GM12892 (cell line): ENCODE measurements at regions not wholly inside any gene's neighbourhood (a gene's known extent, or its start where the extent isn't known, plus 50 kb on each side); places are given as distances from the start of the nearest gene placed in this dataset.

Experiments
- DNase-seq: peaks from one replicate; pipeline ENCODE4 v3.0.0; 2011; ENCODE audit not compliant: insufficient read length
- FAIRE-seq: peaks from 2 replicates; lab custom pipeline; 2011; peaks lifted over from hg19 to GRCh38; lab: Jason Lieb, UNC
- POLR2A ChIP-seq: IDR thresholded peaks from 2 replicates; pipeline ENCODE4 v1.6.1; 2011; ENCODE audit warnings: low read depth, low read length, control low read depth
- POLR2AphosphoS5 ChIP-seq: IDR thresholded peaks from 2 replicates; pipeline ENCODE4 v1.6.1; 2011; ENCODE audit warnings: low read depth, low read length, control low read depth
- TAF1 ChIP-seq: IDR thresholded peaks from 2 replicates; pipeline ENCODE4 v1.6.1; 2011; ENCODE audit warnings: low read depth, mild to moderate bottlenecking, control low read depth, low read length, borderline replicate concordance

DNA sequence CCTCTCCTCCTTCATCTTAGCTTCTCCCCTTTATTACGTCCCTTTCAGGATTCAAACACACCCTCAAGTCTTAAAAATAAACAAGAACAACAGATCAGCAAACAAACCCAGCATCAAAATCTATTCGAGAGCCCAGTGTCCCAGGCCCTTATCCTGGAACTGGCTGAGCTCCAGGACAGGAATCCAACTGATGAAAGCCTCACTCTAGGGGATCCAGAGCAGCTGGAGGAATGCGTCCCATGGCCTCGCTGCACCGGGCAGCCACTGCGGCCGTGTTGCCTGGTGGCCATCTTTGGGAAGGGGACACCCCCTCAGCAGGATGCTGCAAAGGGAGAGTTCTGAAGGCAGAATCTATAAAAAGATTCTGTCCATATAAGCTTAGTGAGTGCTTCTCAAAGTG lies 156.5 kb upstream of the BMPER start:
- TF ChIP-seq TAF1 (no peak), POLR2A (no peak), POLR2AphosphoS5 (no peak)
- FAIRE-seq, result no peak

GRCh38 chr7:33750177-33750576 lies 155.2 kb upstream of the BMPER start:
- TF ChIP-seq POLR2A (no peak), POLR2AphosphoS5 (no peak), TAF1 (no peak)
- no peak for FAIRE-seq
- no peak for DNase-seq

More for the DNA sequence above, 156.5 kb upstream of the BMPER start:
- DNase-seq, result no peak

DNA sequence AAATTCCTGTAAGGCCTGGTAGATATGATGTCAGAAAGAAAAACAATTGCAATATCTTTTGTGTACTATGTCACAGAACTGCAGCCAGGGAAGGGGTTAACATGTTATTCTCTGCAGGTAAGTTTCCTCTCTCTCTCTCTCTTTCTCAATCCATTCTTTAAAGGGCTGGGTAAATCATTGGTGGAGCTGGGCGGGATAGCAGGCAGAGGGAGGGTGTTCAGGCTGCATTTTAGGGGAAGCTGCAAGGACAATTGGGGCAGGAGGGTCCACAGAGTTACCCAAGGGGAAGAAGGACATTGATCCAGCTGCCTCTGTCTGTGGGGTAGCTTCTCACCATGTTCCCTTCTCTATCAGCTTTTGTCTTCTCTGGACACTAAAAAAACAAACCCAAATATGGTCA lies 153.9 kb upstream of the BMPER start:
- no peak for TF ChIP-seq POLR2AphosphoS5
- TF ChIP-seq POLR2A, result no peak
- no peak for TF ChIP-seq TAF1
- DNase-seq (no peak), FAIRE-seq (no peak)

- no peak for FAIRE-seq
- no peak for TF ChIP-seq POLR2AphosphoS5
- no peak for TF ChIP-seq TAF1
- TF ChIP-seq POLR2A, result no peak
- DNase-seq, result no peak
Observed at GRCh38 chr7:33753881-33754525, 151.3 kb upstream of the BMPER start.

DNA sequence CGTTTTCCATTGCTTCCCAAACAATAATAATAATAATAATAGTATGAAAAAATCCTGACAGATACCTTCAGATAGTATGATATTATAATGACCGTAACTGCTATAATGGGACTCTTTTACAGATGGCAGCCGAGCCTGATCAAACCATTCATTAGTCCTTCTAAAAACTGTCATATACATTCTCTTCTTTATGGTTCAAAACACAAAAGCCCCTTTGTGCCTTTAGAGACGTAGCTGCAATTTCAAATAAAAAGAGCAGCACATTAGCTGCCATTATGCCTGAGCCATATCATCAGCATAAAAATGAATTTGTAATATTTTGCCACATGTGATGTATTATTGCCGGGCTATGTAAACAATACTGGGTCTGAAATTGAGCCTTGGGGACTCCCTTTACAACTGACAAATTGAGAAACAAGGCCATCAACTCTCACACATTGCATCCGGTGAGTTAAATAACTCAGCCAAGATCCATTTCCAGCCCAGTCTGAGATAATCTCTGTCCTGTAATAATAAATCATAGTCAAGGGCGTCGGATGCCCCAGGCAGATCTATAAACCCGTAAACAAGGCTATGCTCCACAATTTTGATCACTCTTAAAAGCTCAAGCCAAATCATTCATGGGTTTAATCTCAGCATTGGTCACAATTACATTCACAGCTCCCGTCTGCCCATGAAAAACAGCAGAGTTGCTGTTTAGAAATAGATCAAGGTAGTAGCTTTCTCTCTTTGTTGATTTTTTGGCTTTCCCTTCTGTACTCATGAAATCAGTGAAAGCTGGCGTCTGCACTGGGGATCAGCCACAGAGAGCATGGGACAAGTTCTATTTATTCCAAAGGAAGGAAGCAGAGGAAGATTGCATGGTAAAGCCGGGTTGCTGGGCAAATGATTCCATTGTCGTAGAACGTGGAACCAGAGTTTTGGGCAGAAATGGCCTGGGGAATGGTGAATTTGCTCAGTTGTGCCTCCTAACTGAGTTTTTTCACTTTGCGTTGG lies 150.1 kb upstream of the BMPER start:
- FAIRE-seq, result no peak
- TF ChIP-seq POLR2AphosphoS5 (no peak), TAF1 (no peak), POLR2A (no peak)
- no peak for DNase-seq

DNA sequence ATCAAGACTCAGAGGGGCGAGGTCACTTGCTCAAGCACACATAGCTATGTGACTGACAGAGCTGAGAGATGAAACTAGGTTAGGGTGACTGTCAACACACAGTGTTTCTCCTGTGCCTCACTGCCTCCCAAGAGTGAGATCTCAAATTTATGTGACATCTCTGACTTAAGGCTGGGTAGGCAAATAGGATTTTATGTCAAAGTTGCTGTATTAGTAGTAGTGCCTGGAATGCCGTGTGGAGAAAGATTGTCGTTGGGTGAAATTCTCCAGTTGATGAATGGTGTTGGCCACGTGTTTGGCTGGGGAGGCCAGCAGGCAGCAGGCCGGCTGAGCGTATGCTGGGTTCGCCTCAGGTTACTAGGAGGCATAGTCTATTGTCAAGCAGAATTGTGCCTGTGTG lies 148.3 kb upstream of the BMPER start:
- no peak for DNase-seq
- no peak for FAIRE-seq

GRCh38 chr7:33757563-33758165 lies 147.7 kb upstream of the BMPER start:
- TF ChIP-seq POLR2A (no peak), POLR2AphosphoS5 (no peak), TAF1 (no peak)
- DNase-seq, result no peak
- FAIRE-seq, result no peak

More for the DNA sequence above, 148.3 kb upstream of the BMPER start:
- TF ChIP-seq POLR2A (no peak), POLR2AphosphoS5 (no peak), TAF1 (no peak)

DNA sequence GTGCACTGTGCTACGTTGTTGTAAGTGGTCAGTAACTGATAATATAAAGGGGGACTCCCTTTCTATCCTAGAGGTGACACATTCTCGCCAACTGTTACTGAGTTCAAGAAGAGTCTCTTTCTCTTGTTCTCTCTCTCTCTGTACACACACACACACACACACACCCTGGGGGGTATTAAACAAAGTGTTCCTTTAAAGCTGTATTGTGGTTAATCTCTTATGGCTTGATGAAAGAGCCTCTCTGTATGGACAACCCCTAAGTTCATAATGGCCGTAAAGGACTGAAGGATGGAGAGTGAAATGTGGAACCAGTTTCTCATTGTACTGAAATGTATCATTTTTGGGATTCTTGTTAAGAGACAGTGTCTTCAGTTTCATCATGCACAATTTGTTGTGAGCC lies 145.2 kb upstream of the BMPER start:
- FAIRE-seq (no peak), DNase-seq (no peak)
- TF ChIP-seq POLR2A (no peak), POLR2AphosphoS5 (no peak), TAF1 (no peak)

- no peak for DNase-seq
- FAIRE-seq, result no peak
- TF ChIP-seq POLR2AphosphoS5 (no peak), POLR2A (no peak), TAF1 (no peak)
Observed at GRCh38 chr7:33760834-33761233, 144.5 kb upstream of the BMPER start.

GRCh38 chr7:33761449-33762080 lies 143.8 kb upstream of the BMPER start:
- no peak for FAIRE-seq
- DNase-seq, result no peak
- TF ChIP-seq POLR2A, result no peak
- TF ChIP-seq POLR2AphosphoS5, result no peak
- no peak for TF ChIP-seq TAF1
